ENCODE measurements at regions not wholly inside any gene's neighbourhood (a gene's known extent, or its start where the extent isn't known, plus 50 kb on each side); places are given as distances from the start of the nearest gene placed in this dataset.

- H3K4me1 ChIP-seq: no peaks in the 10 kb centered on the region
- 88% methylated on average over 12 of the region's 12 CpGs for WGBS
- DNase-seq (ENCODE audit: low spot score in 2 of 2): no peak
- no peaks in the 10 kb centered on the region for H3K36me3 ChIP-seq
- no peaks in the 10 kb centered on the region for H3K9me3 ChIP-seq
- H3K4me3 ChIP-seq: no peak overlapping the region
- TF ChIP-seq EP300 (IDR thresholded peaks at IDR 0.05) (no peak), POLR2AphosphoS5 (IDR thresholded peaks at IDR 0.05) (no peak), CTCF (IDR thresholded peaks at IDR 0.05) (no peak), POLR2A (IDR thresholded peaks at IDR 0.05) (no peak)
- no peaks in the 10 kb centered on the region for H3K27me3 ChIP-seq
- no peak overlapping the region for H3K27ac ChIP-seq
These were observed 294.9 kb downstream of the SOX11 start for GRCh38 chr2:5986801-5987787.

DNA sequence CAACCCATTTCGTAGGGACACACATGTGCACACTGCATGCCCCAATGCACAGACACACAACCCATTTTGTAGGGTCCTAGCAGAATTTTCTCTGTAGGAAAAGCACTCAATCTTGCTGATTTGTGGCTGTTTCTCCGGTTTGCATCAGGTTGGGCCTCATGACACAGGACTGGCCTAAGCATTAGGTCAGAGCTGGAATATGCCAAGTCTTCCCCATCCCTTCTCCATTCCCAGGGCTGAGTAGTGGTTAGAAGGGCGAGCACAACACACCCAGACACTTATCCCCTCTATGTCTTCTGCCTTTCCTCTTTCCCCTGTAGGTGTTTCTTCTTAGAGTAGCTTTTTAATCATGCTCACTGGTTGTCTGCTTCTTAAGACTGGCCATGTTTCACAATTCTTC is 295.9 kb downstream of the SOX11 start:
- 76% methylated on average over 3 of the region's 3 CpGs for WGBS
- no peaks in the 10 kb centered on the region for H3K27me3 ChIP-seq
- no peaks in the 10 kb centered on the region for H3K4me1 ChIP-seq
- H3K36me3 ChIP-seq: no peaks in the 10 kb centered on the region
- no peaks in the 10 kb centered on the region for H3K9me3 ChIP-seq
- H3K4me3 ChIP-seq: no peak overlapping the region
- no peak for DNase-seq (ENCODE audit: low spot score in 2 of 2)
- H3K27ac ChIP-seq: no peak overlapping the region
- no peak for TF ChIP-seq POLR2AphosphoS5 (IDR thresholded peaks at IDR 0.05)

DNA sequence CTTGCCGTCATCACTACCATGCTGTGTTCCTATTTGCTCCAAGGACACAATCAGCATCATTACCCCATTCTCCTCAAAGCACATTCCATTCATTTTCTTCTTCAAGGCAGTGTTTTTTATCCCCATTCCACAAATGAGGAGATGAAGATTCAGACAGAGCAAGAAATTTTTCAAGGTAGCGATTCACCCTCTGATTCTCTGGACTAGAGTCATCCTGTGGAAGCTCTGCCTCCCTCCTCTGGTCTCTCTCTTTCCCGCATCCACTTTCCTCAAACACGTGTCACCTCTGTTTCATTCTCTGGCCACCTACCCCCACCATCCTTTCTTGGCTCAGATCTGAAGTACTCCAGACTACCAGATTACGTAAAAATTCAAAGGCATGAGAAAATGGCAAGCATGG is 297.9 kb downstream of the SOX11 start:
- 89% methylated on average over 5 of the region's 5 CpGs for WGBS
- H3K27ac ChIP-seq: no peak overlapping the region
- no peak for DNase-seq (ENCODE audit: low spot score in 2 of 2)
- no peaks in the 10 kb centered on the region for H3K27me3 ChIP-seq
- no peaks in the 10 kb centered on the region for H3K36me3 ChIP-seq
- TF ChIP-seq POLR2A (IDR thresholded peaks at IDR 0.05) (no peak), EP300 (IDR thresholded peaks at IDR 0.05) (no peak), CTCF (IDR thresholded peaks at IDR 0.05) (no peak), POLR2AphosphoS5 (IDR thresholded peaks at IDR 0.05) (no peak)
- H3K4me3 ChIP-seq: no peak overlapping the region
- no peaks in the 10 kb centered on the region for H3K9me3 ChIP-seq
- H3K4me1 ChIP-seq: no peaks in the 10 kb centered on the region

- Histone ChIP-seq H3K9me3 (no peaks in the 10 kb centered on the region), H3K36me3 (no peaks in the 10 kb centered on the region), H3K4me3 (no peak overlapping the region), H3K27ac (no peak overlapping the region), H3K27me3 (no peaks in the 10 kb centered on the region), H3K4me1 (no peaks in the 10 kb centered on the region)
- no peak for DNase-seq (ENCODE audit: low spot score in 2 of 2)
- TF ChIP-seq POLR2A (IDR thresholded peaks at IDR 0.05) (no peak), POLR2AphosphoS5 (IDR thresholded peaks at IDR 0.05) (no peak), CTCF (IDR thresholded peaks at IDR 0.05) (no peak), EP300 (IDR thresholded peaks at IDR 0.05) (no peak)
- 36% methylated on average over 8 of the region's 8 CpGs for WGBS
These were observed 299.3 kb downstream of the SOX11 start for GRCh38 chr2:5991305-5991968.

GRCh38 chr2:5995832-5996231 is 303.6 kb downstream of the SOX11 start:
- H3K4me3 ChIP-seq: no peak overlapping the region
- no peaks in the 10 kb centered on the region for H3K4me1 ChIP-seq
- no peak overlapping the region for H3K27ac ChIP-seq
- H3K9me3 ChIP-seq: no peaks in the 10 kb centered on the region
- 66% methylated on average over 1 of the region's 1 CpG for WGBS
- H3K27me3 ChIP-seq: no peaks in the 10 kb centered on the region
- no peak for DNase-seq (ENCODE audit: low spot score in 2 of 2)
- H3K36me3 ChIP-seq: no peaks in the 10 kb centered on the region
- TF ChIP-seq CTCF (IDR thresholded peaks at IDR 0.05): no peak
- no peak for TF ChIP-seq POLR2AphosphoS5 (IDR thresholded peaks at IDR 0.05)
- no peak for TF ChIP-seq POLR2A (IDR thresholded peaks at IDR 0.05)
- TF ChIP-seq EP300 (IDR thresholded peaks at IDR 0.05): no peak
